Middle frontal gyrus (tissue), 1 donor: ENCODE measurements at regions not wholly inside any gene's neighbourhood (a gene's known extent, or its start where the extent isn't known, plus 50 kb on each side); places are given as distances from the start of the nearest gene placed in this dataset.

Experiments used
- DNase-seq: peaks from one replicate; pipeline ENCODE4 v3.0.0-alpha.2; 2015; ENCODE audit warnings: low spot score; ENCODE audit errors: extremely low spot score

DNA sequence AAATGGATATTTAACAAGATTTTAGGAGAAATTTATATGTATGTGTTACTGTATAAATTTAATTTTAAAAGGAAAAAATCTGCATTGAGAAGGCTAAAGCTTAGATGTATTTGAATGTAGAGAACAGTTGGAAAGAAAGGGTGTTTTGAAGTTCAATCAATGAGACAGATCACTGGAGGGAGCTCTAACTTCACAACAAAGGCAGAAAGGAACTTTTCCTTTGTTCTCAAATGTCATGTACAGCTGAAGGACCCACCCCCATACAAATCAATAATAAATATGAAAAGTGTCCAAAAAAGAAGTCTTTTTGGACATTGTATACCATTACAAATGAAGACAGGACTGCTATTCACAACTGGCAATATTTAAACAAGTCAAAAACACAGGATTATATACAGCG is 403.4 kb downstream of the DNAJB9 start:
- no peak for DNase-seq

- no peak for DNase-seq
These were observed 405.0 kb downstream of the DNAJB9 start for GRCh38 chr7:108974641-108975040.

GRCh38 chr7:108985037-108985436 is 415.4 kb downstream of the DNAJB9 start:
- DNase-seq: no peak

DNA sequence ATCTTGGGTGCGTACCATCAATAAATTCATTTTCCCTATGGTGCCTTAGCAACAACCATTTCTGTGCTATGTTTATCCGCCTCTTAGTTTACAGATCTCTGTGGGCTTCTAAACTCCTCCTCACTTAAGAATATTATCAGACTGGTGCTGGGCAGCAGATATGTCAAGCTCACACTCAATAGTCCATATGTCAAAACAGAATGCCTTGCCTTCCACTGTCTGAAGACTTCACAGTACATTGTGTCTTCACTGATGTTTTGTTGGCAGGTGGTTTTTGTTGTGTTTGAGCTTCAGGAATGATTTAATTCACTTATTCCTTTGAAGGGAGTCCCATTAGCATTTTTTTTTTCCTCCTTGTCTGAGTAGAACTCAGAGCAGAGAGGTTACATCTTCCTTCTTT is 419.6 kb downstream of the DNAJB9 start:
- no peak for DNase-seq

- DNase-seq: no peak
These were observed 427.8 kb downstream of the DNAJB9 start for GRCh38 chr7:108997480-108997879.

- no peak for DNase-seq
These were observed 434.1 kb downstream of the DNAJB9 start for GRCh38 chr7:109003742-109004141.

- no peak for DNase-seq
These were observed 440.0 kb downstream of the DNAJB9 start for GRCh38 chr7:109009636-109010035.

DNA sequence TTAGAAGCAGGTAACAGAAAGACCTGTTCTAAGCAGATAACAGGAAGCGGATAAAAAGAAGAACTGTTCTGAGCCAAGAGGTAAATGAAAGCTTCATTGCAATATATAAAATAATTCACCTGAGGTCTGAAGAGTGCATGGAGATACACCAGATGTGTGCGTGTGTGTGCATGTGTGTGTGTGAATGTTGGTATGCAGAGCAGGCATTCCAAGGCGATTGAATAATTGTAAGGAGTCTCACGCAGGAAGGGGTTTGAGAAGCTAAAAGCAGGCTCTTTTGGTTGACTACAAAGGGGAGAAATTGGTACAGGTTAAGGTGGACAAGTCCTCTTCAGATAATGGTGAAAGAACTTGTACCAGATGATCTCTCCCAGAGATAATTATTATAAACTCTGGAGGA is 450.6 kb downstream of the DNAJB9 start:
- no peak for DNase-seq

DNA sequence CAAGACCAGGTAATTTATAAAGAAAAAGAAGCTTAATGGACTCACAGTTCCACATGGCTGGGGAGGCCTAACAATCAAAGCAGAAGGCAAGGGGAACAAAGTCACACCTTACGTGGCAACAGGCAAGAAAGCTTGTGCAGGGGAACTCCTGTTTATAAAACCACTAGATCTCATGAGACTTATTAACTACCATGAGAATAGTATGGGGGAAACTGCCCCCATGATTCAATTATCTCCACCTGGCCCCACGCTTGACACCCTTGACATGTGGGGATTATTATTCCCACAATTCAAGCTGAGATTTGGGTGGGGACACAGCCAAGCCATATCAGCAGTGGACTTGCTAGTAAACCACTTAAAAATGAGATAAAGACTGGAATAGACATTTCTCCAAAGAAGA is 451.7 kb downstream of the DNAJB9 start:
- no peak for DNase-seq

- DNase-seq: no peak
These were observed 460.2 kb downstream of the DNAJB9 start for GRCh38 chr7:109029866-109030265.

DNA sequence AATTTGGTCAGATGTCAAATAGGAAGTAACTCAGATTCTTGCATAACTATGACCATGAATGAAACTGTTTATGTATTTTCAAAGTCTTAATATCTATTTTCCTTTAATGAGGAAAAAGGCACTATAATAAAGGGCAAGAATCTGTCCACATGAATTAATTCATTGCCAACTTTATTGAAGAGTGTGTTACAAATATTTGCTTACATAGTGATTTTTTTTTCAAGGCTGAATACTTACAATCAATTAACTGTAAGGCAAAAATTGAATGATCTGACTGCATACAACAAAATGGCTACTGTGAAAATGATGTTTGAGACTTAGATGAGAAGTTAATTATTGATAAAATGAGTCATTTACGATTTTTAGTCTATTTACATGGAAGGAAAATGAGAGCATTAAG is 475.0 kb downstream of the DNAJB9 start:
- DNase-seq: no peak

DNA sequence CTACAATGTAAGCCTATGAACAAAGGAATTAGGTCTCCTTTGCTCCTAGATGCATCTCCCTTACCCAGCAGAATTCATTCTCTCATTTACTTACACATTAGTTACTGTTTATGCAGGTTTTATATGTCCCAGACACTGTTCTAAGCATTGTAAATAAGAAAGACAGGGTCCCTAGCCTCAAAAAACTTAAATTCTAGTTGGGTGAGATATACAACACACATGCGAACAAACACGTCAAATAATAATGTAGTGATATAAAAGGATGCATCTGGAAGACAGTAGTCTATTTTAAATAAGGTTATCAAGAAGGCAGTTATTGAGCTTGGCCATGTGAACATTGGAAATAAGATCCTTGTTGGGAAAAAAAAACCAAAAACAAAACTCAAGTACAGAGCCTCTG is 479.7 kb downstream of the DNAJB9 start:
- no peak for DNase-seq

DNA sequence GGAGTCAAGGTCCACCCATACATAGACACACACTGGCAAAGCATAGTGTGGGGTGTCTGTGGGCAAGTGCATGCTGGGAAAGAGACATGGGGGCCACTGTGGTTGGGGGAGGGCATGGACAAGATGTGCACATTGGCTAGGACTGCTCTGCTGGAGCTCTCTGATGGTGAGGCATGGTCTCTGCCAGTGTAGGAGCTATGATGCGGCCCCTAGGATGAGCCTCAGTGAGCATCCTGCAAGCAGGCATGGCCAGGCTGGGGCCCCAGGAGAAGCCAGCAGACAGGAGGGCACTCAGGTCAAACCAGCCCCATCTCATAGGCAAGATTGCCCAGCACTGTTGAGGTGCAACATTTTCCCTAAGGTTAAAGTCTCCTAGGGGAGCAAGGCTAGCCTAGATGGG is 489.4 kb downstream of the DNAJB9 start:
- DNase-seq: no peak

DNA sequence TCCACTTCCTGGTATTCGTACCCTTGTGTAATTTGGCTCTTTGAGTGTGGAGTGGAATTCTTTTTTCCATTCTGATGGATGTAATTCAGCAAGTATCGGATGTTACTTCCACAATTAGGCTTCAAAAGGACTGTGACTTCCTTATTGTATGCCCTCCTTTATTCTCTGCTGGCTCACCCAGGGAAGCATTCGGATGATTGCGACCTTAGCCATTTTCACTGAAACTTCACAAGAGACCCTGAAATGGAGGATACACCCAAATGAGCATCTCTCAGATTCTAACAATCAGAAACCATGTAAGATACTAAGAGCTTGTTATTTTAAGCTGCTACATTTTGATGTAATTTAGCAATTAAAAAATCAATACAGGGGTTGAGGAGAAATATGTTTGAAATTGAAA is 493.1 kb downstream of the DNAJB9 start:
- DNase-seq: no peak

DNA sequence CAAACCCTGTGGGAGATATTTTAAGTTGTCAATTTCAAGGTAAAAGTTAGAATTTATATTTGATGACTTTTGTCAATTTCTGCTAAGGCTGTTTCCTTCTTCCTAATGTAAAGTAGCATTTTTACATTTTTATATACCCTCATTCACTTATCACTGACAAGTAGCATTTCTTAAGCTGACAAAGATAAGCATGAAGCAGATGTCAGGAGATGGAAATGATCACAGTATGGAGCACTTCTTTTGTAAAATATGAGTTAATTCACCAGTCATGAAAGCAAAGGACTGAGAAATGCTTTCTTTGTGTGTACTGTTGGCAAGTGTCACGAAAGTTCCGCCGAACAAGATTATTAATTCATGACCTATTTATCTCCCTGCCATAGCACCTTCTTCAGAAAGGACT is 503.9 kb downstream of the DNAJB9 start:
- no peak for DNase-seq

DNA sequence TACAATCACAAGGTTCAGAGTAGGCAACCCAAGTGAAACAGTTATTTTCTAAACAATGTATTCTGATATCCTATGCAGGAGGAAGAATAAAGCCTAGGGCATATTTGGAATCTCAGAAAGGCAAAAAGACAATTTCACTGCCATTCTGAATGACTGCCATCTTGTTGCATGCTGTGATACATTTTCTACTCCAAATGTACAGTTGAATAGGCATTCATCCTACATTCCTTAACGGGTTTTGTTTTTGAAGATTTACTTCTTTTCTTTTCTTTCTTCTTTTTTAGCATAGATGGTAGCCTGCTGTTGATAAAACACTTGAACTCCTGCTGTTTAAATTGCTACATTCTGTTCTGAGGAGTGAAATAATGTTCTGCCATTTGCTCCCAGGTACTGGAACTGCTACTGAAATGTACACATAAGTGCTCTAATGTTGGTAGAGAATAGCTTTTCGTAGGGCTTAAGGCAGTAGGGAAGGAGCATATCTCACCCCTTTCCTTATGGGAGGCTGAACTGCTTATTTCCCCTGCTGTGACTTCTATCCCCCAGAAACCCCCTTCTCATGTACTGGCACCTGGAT is 506.8 kb downstream of the DNAJB9 start:
- DNase-seq: no peak

DNA sequence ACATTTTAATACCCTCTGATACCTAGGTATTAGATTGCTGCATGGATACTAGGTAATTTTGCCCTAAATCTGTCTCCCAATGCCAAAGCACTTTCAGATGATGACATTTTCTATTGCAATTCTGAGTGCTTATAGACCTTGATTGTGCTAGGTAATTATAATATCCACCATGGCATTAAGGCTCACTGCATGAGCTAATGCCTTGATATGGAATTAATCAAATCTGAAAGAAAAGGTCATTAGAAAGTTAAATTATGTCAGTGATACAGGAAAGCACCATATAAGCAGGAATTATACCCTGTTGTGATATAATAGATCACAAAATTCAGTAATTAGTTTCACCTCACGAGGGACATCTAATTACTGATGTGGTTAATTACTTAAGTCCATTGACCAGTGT is 521.4 kb downstream of the DNAJB9 start:
- DNase-seq: no peak

DNA sequence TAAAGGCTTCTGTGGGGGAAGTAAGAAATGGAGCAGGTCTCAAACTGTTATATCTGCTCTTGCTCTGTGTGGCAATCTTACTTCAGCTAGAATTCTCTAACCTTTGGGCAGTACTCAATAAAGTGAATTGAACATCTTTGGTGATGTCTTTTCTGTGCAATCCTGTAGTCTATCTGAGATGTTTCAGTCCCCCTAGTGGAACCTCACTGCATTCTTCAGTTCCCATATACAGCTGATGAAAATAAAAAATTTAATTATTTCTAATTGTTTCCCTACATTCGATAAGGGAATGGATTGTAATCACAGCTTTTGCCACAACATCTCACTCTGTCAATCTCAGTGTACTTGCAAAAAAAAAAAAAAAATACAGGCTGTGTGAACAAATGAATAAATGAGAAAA is 522.6 kb downstream of the DNAJB9 start:
- DNase-seq: no peak

DNA sequence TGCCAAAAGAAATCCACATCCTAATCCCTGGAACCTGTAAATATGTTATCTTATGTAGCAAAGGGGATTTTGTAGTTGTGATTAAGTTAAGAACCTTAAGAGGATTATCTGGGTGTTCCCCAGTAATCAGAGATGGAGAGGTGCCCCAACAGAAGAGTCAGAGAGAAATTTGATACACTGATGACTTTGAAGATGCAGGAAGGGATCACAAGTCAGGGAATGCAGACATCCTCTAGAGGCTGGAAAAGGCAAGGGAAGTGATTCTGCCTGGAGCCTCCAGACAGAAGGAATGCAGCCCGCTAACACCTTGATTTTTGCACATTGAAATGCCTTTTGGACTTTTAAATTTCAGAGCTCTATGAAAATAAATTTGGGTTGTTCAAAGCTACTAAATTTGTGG is 531.7 kb downstream of the DNAJB9 start:
- DNase-seq: no peak

DNA sequence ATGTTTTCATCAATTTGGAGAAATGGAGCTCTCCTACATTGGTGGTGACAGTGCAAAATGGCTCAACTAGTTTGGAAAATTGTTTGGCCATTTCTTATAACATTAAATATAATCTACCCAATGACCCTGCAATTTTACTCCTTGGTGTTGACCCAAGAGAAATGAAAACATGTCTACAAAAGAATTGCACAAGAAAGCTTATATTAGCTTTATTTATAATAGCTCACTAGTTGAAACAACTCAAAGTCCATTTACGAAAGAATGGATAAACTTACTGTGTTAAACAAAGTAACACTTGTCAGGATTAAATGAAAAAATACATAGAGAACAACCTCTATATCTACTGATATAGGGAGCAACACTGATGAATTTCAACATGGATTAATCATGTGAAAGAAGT is 539.9 kb downstream of the DNAJB9 start:
- no peak for DNase-seq

DNA sequence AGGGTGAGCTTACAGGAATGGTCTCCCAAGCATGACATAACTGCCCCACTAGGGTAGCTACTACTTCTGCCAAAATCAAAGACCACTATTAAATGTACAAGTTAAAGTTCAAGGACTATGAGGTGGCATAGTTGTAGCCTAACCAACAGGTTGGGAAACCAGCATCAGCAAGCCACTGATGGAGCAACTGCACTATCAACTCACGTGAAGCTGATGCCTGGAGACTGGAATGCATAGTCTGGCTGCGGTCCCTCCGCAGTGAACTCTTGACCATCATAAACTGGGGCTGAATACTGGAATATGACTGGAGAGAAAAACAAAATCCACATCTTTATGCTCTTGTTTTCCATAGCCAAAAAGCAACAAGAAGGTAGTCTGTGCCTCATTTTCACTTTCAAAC is 541.4 kb downstream of the DNAJB9 start:
- DNase-seq: no peak

GRCh38 chr7:109121599-109122300 is 552.1 kb downstream of the DNAJB9 start:
- DNase-seq: no peak

DNA sequence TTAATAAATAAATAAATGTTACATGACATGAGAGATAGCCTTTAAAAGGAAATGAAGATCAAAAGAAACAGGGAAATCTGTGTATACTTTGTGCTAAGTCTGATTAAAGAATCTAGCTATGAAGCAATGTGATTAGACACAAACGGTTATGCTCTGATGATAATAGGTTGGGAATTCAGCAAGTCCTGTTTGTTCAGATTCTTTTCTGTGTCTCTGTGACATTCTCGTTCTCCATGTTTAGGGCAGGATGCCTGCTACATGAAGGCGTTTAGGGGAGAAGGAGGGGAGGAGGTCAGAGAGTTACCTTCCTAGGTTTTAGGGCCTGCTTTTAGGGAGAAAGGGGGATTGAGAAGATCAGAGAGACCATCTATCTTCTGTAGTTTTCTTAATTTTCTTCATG is 555.3 kb downstream of the DNAJB9 start:
- no peak for DNase-seq
